ENCODE measurements at regions not wholly inside any gene's neighbourhood (a gene's known extent, or its start where the extent isn't known, plus 50 kb on each side); places are given as distances from the start of the nearest gene placed in this dataset.

DNA sequence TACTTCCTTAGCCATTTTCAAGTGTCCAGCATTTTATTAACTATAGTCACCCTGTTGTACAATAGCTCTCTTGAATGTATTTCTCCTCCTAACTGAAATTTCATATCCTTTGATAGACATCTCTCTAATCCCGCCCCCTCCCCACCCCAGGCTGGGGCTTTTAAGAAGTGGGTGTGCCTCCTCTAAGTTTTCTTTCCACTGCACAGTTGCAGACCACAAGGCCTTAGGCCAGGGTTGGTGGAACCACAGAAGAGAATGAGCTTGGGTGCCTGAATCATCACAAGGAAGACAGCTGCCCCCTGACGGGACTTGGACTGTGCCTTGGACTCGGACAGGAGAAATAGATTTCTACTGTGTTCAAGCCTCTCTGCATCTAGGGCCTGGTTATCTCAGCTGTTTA is 193.4 kb downstream of the HAUS1 start:
- no peaks in the 10 kb centered on the region for H3K79me2 ChIP-seq (ENCODE audit: control insufficient read depth, insufficient read depth, low read length)
- no peak for TF ChIP-seq EZH2 (IDR thresholded peaks at IDR 0.05; ENCODE audit: borderline replicate concordance, insufficient read depth, low read depth, low read length, poor library complexity, severe bottlenecking)
- TF ChIP-seq, protein P1, sequence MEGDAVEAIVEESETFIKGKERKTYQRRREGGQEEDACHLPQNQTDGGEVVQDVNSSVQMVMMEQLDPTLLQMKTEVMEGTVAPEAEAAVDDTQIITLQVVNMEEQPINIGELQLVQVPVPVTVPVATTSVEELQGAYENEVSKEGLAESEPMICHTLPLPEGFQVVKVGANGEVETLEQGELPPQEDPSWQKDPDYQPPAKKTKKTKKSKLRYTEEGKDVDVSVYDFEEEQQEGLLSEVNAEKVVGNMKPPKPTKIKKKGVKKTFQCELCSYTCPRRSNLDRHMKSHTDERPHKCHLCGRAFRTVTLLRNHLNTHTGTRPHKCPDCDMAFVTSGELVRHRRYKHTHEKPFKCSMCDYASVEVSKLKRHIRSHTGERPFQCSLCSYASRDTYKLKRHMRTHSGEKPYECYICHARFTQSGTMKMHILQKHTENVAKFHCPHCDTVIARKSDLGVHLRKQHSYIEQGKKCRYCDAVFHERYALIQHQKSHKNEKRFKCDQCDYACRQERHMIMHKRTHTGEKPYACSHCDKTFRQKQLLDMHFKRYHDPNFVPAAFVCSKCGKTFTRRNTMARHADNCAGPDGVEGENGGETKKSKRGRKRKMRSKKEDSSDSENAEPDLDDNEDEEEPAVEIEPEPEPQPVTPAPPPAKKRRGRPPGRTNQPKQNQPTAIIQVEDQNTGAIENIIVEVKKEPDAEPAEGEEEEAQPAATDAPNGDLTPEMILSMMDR (IDR thresholded peaks at IDR 0.05): no peak
- Mint-ChIP-seq H3K27me3 (peaks cover 9% of the 10 kb centered on the region), H3K4me3 (no peak overlapping the region), H3K27ac (no peak overlapping the region), H3K9me3 (ENCODE audit: insufficient read depth) (no peaks in the 10 kb centered on the region), H3K4me1 (no peaks in the 10 kb centered on the region)
- no peaks in the 10 kb centered on the region for H3K36me3 ChIP-seq (replicated peaks in 1 of 2; ENCODE audit: control extremely low read depth in 1 of 2, control insufficient read depth in 1 of 2, extremely low read depth in 1 of 2, insufficient read depth in 2 of 2, low read length in 1 of 2)
- no peak overlapping the region for H2AFZ ChIP-seq (ENCODE audit: insufficient read depth, low read depth, low read length, poor library complexity, severe bottlenecking)
- POLR2A ChIA-PET: no interaction called here
- H4K20me1 ChIP-seq (ENCODE audit: control insufficient read depth, insufficient read depth, low read length, poor library complexity, severe bottlenecking): no peaks in the 10 kb centered on the region
- no peaks in the 10 kb centered on the region for H3K9me3 ChIP-seq (ENCODE audit: control extremely low read depth in 1 of 3, control insufficient read depth in 2 of 3, insufficient read depth in 1 of 3, low read length in 2 of 3)
- no peak overlapping the region for H3K27ac ChIP-seq (ENCODE audit: low read length in 2 of 2)
- no peak overlapping the region for H3K4me2 ChIP-seq (replicated peaks; ENCODE audit: low read depth, low read length, poor library complexity, severe bottlenecking)
- H3K4me1 ChIP-seq (ENCODE audit: control insufficient read depth in 2 of 2, insufficient read depth in 2 of 2, low read length in 2 of 2): no peaks in the 10 kb centered on the region
- no peak for ATAC-seq (ENCODE audit: low read depth)
- H3K27me3 ChIP-seq (replicated peaks in 1 of 4; ENCODE audit: control extremely low read depth in 1 of 4, control insufficient read depth in 3 of 4, insufficient read depth in 4 of 4, low read length in 3 of 4): peaks cover 0 to 3% (median 0%) of the 10 kb centered on the region in 4 experiments
- H3K4me3 ChIP-seq (ENCODE audit: control extremely low read depth in 1 of 5, extremely low read depth in 1 of 5, insufficient read depth in 1 of 5, low read depth in 2 of 5, low read length in 4 of 5): no peak overlapping the region
- DNase-seq: no peak
- CTCF ChIA-PET: interaction anchor here (1.3 to 1.5 kb wide), 2 partner anchors 11 to 17 kb away, joined by 3 read pairs; no protein-coding TSS in a partner anchor
- no peak overlapping the region for H3K9ac ChIP-seq (ENCODE audit: low read length)
- intact Hi-C loops (cut with micrococcal nuclease): no loop called here
- 80% methylated on average over 2 of the region's 3 CpGs for WGBS (ENCODE audit: insufficient coverage)

DNA sequence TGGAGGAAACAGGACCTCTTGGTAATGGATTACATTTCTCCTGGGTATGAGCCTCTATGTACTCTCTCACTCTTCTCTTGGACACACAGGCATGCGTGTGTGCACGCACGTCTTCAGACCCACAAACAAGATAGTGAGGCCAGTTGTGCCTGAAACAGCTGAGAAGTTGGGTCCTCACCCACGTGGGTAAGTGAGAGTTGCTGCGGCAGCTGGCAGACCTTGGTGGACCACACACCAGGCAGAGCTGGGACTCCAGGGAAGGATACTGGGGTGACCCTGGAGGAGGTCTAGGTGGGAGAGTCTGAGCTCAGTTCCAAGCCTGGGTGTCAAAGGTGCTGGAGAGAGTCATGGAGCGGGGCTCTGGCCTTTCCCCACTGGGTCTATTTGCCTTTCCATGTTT is 194.3 kb downstream of the HAUS1 start:
- peaks cover 17% of the 10 kb centered on the region for H3K27me3 Mint-ChIP-seq
- Histone ChIP-seq H3K4me2 (replicated peaks; ENCODE audit: low read depth, low read length, poor library complexity, severe bottlenecking) (no peak overlapping the region), H3K9me3 (ENCODE audit: control extremely low read depth in 1 of 3, control insufficient read depth in 2 of 3, insufficient read depth in 1 of 3, low read length in 2 of 3) (peaks cover 0 to under 1% (median 0%) of the 10 kb centered on the region in 3 donors), H3K4me3 (ENCODE audit: control extremely low read depth in 1 of 5, extremely low read depth in 1 of 5, insufficient read depth in 1 of 5, low read depth in 2 of 5, low read length in 4 of 5) (no peak overlapping the region), H3K4me1 (ENCODE audit: control insufficient read depth in 2 of 2, insufficient read depth in 2 of 2, low read length in 2 of 2) (no peaks in the 10 kb centered on the region), H3K27me3 (replicated peaks in 1 of 4; ENCODE audit: control extremely low read depth in 1 of 4, control insufficient read depth in 3 of 4, insufficient read depth in 4 of 4, low read length in 3 of 4) (peaks cover 0 to 3% (median 0%) of the 10 kb centered on the region in 4 experiments), H3K36me3 (replicated peaks in 1 of 2; ENCODE audit: control extremely low read depth in 1 of 2, control insufficient read depth in 1 of 2, extremely low read depth in 1 of 2, insufficient read depth in 2 of 2, low read length in 1 of 2) (no peaks in the 10 kb centered on the region), H2AFZ (ENCODE audit: insufficient read depth, low read depth, low read length, poor library complexity, severe bottlenecking) (no peak overlapping the region), H4K20me1 (ENCODE audit: control insufficient read depth, insufficient read depth, low read length, poor library complexity, severe bottlenecking) (no peaks in the 10 kb centered on the region), H3K27ac (ENCODE audit: low read length in 2 of 2) (no peak overlapping the region), H3K9ac (ENCODE audit: low read length) (no peak overlapping the region), H3K79me2 (ENCODE audit: control insufficient read depth, insufficient read depth, low read length) (no peaks in the 10 kb centered on the region)
- H3K4me3 Mint-ChIP-seq: no peak overlapping the region
- CTCF ChIA-PET: interaction anchor here (1.3 to 1.5 kb wide), 2 partner anchors 12 to 18 kb away, joined by 3 to 5 read pairs; no protein-coding TSS in a partner anchor
- no peak for DNase-seq
- H3K27ac Mint-ChIP-seq: no peak overlapping the region
- H3K9me3 Mint-ChIP-seq (ENCODE audit: insufficient read depth): no peaks in the 10 kb centered on the region
- no peaks in the 10 kb centered on the region for H3K4me1 Mint-ChIP-seq
- TF ChIP-seq EZH2 (IDR thresholded peaks at IDR 0.05; ENCODE audit: borderline replicate concordance, insufficient read depth, low read depth, low read length, poor library complexity, severe bottlenecking): no peak
- TF ChIP-seq, protein P1 (IDR thresholded peaks at IDR 0.05): no peak
- ATAC-seq (ENCODE audit: low read depth): no peak
- WGBS (ENCODE audit: insufficient coverage): 92% methylated on average over 5 of the region's 6 CpGs
- POLR2A ChIA-PET: no interaction called here
- intact Hi-C loops (cut with micrococcal nuclease): no loop called here

All from B cell (primary cell).